ENCODE measurements at regions not wholly inside any gene's neighbourhood (a gene's known extent, or its start where the extent isn't known, plus 50 kb on each side); places are given as distances from the start of the nearest gene placed in this dataset.

- Histone ChIP-seq H3K9me3 (replicated peaks; ENCODE audit: control insufficient read depth, insufficient read depth, low read depth, low read length) (no peaks in the 10 kb centered on the region), H3K9ac (ENCODE audit: insufficient read depth in 1 of 2, low read depth in 2 of 2, low read length in 2 of 2) (no peak overlapping the region), H3K27ac (ENCODE audit: extremely low read depth, low read depth, low read length) (no peak overlapping the region), H3K4me2 (ENCODE audit: insufficient read depth, low read length) (no peak overlapping the region), H3K4me1 (replicated peaks in 1 of 2; ENCODE audit: control insufficient read depth in 2 of 2, insufficient read depth in 2 of 2, low read length in 2 of 2) (no peaks in the 10 kb centered on the region), H3K79me2 (ENCODE audit: control insufficient read depth, insufficient read depth, low read length) (no peaks in the 10 kb centered on the region), H2AFZ (ENCODE audit: low read depth, low read length) (no peak overlapping the region), H3K9me1 (ENCODE audit: control insufficient read depth, insufficient read depth, low read length) (no peaks in the 10 kb centered on the region), H3K36me3 (ENCODE audit: control insufficient read depth, insufficient read depth, low read length) (no peaks in the 10 kb centered on the region), H3K4me3 (no peak overlapping the region), H4K20me1 (replicated peaks; ENCODE audit: control insufficient read depth, insufficient read depth, low read length) (no peaks in the 10 kb centered on the region), H3K27me3 (ENCODE audit: control insufficient read depth in 2 of 2, insufficient read depth in 2 of 2, low read length in 2 of 2) (no peaks in the 10 kb centered on the region)
- in situ Hi-C loops (cut with MboI) (no loop called here), intact Hi-C loops (cut with micrococcal nuclease) (no loop called here)
- ATAC-seq (no peak), DNase-seq (ENCODE audit: extremely low read depth in 1 of 4, low spot score in 3 of 4) (no peak), FAIRE-seq (no peak)
- POLR2A ChIA-PET: interaction anchor here (0.5 kb wide), 1 partner anchor 572 kb away, joined by 3 read pairs; no protein-coding TSS in a partner anchor
- no TSS peak for BruUV-seq (replicated peaks)
- TF ChIP-seq CEBPG (CRISPR knock-in tag; IDR thresholded peaks at IDR 0.05) (no peak), CEBPG (tag; conservative IDR thresholded peaks at IDR 0.05 in 1 of 2, IDR thresholded peaks at IDR 0.05 in 1 of 2) (no peak), SIN3A (IDR thresholded peaks at IDR 0.05; ENCODE audit: borderline replicate concordance in 2 of 2, control insufficient read depth in 1 of 2, low read depth in 2 of 2, low read length in 2 of 2) (no peak), USF2 (CRISPR knock-in tag; IDR thresholded peaks at IDR 0.05) (no peak), PTRF (tag; IDR thresholded peaks at IDR 0.05) (no peak), ZBTB26 (CRISPR knock-in tag; IDR thresholded peaks at IDR 0.05) (no peak)
- CTCF ChIA-PET (ENCODE audit: low intra/inter-chr PET ratio): no interaction called here
- WGBS (ENCODE audit: insufficient coverage, low coverage, missing lambda C conversion rate): 0% methylated on average over 5 of the region's 5 CpGs
These were observed 158.8 kb downstream of the TMEM161B start for GRCh38 chr5:88109818-88110217.

All from K562 (cell line).